Panc1 (cell line): ENCODE measurements at regions not wholly inside any gene's neighbourhood (a gene's known extent, or its start where the extent isn't known, plus 50 kb on each side); places are given as distances from the start of the nearest gene placed in this dataset.

Experiments used
- ATAC-seq: fragments of 200-7000 bp; cut with Tn5 transposase; 2 replicates; pipeline ENCODE4 v1.9.1; 2020; ENCODE audit warnings: mild to moderate bottlenecking, moderate library complexity
- BruUV-seq: library from RNA; stranded (reverse); fragments of 400-500 nt; replicated peaks from 2 replicates; lab custom pipeline; 2021; lab: Mats Ljungman, UMichigan
- CTCF ChIA-PET: fragments of 300-600 bp; sonication (Branson Sonifier 250); formaldehyde crosslinking; loops from one replicate; lab custom pipeline; 2022; ENCODE audit warnings: antibody characterized with exemption; lab: Charles Lee
- POLR2A ChIA-PET: fragments of 300-600 bp; sonication (Branson Sonifier 250); formaldehyde crosslinking; loops from one replicate; lab custom pipeline; 2022; ENCODE audit warnings: antibody characterized with exemption; lab: Charles Lee
- DNase-seq: peaks from one replicate; pipeline ENCODE4 v3.0.0-alpha.2; 2010; ENCODE audit warnings: low read depth, low spot score
- H3K27ac ChIP-seq: 2 replicates; pipeline ENCODE4 v1.5.1; 2011; ENCODE audit warnings: mild to moderate bottlenecking, low read length, inconsistent platforms
- H3K27me3 ChIP-seq: fragments of 200-500 bp; sonication (Bioruptor generic); 2 replicates; pipeline ENCODE4 v1.6.0; 2014; ENCODE audit warnings: low read length, inconsistent platforms; ENCODE audit not compliant: control insufficient read depth, insufficient read depth
- H3K36me3 ChIP-seq: fragments of 200-500 bp; sonication (Bioruptor generic); 2 replicates; pipeline ENCODE4 v1.5.1; 2014; ENCODE audit warnings: inconsistent platforms, mild to moderate bottlenecking, low read length, moderate library complexity; ENCODE audit not compliant: control insufficient read depth, insufficient read depth
- H3K4me1 ChIP-seq: 2 replicates; pipeline ENCODE4 v1.5.1; 2011; ENCODE audit warnings: inconsistent platforms, mild to moderate bottlenecking, low read length, moderate library complexity; ENCODE audit not compliant: control insufficient read depth, insufficient read depth
- H3K4me3 ChIP-seq, 2 experiments: 2 replicates each; pipeline ENCODE4 v1.5.1; 2011 to 2012; ENCODE audit warnings: low read depth in 2 of 2, low read length in 2 of 2, mild to moderate bottlenecking in 2 of 2, inconsistent platforms in 1 of 2, moderate library complexity in 1 of 2
- H3K9me3 ChIP-seq: fragments of 200-500 bp; sonication (Bioruptor generic); 2 replicates; pipeline ENCODE4 v1.5.1; 2014; ENCODE audit warnings: low read depth, mild to moderate bottlenecking, inconsistent platforms, low read length, moderate library complexity; ENCODE audit not compliant: control insufficient read depth, insufficient read depth
- POLR2AphosphoS5 ChIP-seq: IDR thresholded peaks from 2 replicates; pipeline ENCODE4 v1.6.1; 2012; ENCODE audit warnings: mild to moderate bottlenecking, low read depth, low read length, moderate library complexity
- SIN3A ChIP-seq: IDR thresholded peaks from 2 replicates; pipeline ENCODE4 v1.6.1; 2012; ENCODE audit warnings: low read depth, mild to moderate bottlenecking, low read length, moderate library complexity, borderline replicate concordance; ENCODE audit not compliant: insufficient read depth
- TCF7L2 ChIP-seq: IDR thresholded peaks from 2 replicates; pipeline ENCODE4 v1.6.1; 2011; ENCODE audit warnings: mild to moderate bottlenecking, low read depth, low read length, inconsistent platforms
- in situ Hi-C: cut with HindIII; loops from 2 replicates; pipeline ENCODE4 v1.10.0; 2016; ENCODE audit warnings: low sequenced_read_pairs, low pct_unique_long_range_greater_than_20kb
- intact Hi-C: fragments of 100-400 bp; cut with micrococcal nuclease; formaldehyde crosslinking; loops from one replicate; pipeline ENCODE4 v1.10.0; 2022; ENCODE audit not compliant: unreplicated experiment
- TF ChIP-seq, protein P1 (sequence below), 2 experiments: IDR thresholded peaks; 2 replicates each; pipeline ENCODE4 v1.6.1; 2011 to 2012; ENCODE audit warnings: low read depth in 2 of 2, control low read depth in 1 of 2, low read length in 1 of 2, mild to moderate bottlenecking in 1 of 2, moderate library complexity in 1 of 2; ENCODE audit not compliant: insufficient read depth in 1 of 2
- TF ChIP-seq, protein P2 (sequence below): fragments of 450-650 bp; IDR thresholded peaks from 2 replicates; pipeline ENCODE4 v1.5.1; 2017; ENCODE audit warnings: mild to moderate bottlenecking

DNA sequence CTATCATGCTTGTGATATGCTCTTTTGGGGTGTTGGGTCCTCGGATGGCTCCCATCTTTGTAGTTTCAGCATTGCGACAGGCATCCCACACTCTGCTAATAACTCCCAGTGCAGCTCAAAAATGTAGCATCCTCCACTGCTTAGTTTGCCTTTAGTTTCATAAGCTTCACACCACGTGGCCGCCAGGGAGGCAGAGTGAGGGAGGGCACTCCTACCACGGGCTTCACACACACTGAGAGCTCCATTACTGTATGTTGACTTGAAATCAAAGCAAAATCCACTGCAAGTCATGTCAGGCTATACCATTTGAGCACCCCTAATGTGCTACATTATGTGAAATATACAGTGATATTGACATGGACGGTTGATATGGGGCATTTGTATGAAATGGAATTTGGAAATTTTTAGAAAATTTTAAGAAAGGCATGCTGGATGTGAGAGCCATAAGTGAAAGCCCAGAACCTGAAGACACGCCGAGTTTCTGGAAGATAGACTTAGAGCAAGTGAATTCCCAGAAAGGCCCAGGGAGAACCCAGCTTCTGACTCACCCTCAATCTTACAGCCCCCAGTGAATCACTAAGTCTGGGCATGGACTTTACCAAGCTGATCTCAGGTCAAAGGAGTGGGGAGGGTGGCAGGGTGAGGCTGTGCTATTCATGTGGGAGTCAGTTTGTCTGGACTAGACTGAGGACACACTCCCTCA, 94.1 kb downstream of the HSPH1 start:
- intact Hi-C loops: no loop called here
- H3K9me3 ChIP-seq: no peaks in the 10 kb centered on the region
- POLR2A ChIA-PET: no interaction called here
- in situ Hi-C loops: no loop called here
- H3K27ac ChIP-seq: no peak overlapping the region
- H3K4me1 ChIP-seq: no peaks in the 10 kb centered on the region
- ATAC-seq (no peak), DNase-seq (no peak)
- H3K4me3 ChIP-seq: no peak overlapping the region
- CTCF ChIA-PET: no interaction called here
- no peaks in the 10 kb centered on the region for H3K36me3 ChIP-seq
- TF ChIP-seq TCF7L2: no peak
- no TSS peak for BruUV-seq
- H3K27me3 ChIP-seq: no peaks in the 10 kb centered on the region

DNA sequence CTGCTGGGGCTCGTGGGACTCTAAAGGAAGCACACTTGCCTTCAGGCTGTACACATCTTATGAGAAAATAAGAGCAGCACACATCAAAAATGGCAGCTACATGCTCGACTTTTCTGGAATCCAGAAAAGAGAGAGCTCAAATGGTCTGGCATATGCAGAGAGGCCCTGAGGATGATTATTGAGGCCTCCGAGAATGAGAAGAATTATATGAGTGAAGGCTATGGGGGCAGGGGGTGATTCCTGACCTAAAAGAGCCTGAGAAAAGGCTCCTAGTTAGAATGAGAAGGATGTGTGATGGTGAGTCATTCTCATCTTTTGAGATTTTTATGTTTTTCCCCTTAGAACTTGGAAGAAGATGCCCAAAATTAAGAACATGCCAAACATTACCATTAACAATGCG, 97.1 kb downstream of the HSPH1 start:
- no peaks in the 10 kb centered on the region for H3K9me3 ChIP-seq
- BruUV-seq: no TSS peak
- no peak overlapping the region for H3K27ac ChIP-seq
- no peaks in the 10 kb centered on the region for H3K4me1 ChIP-seq
- H3K36me3 ChIP-seq: no peaks in the 10 kb centered on the region
- intact Hi-C loops: no loop called here
- H3K27me3 ChIP-seq: no peaks in the 10 kb centered on the region
- ATAC-seq (no peak), DNase-seq (no peak)
- CTCF ChIA-PET: no interaction called here
- TF ChIP-seq, protein P1, sequence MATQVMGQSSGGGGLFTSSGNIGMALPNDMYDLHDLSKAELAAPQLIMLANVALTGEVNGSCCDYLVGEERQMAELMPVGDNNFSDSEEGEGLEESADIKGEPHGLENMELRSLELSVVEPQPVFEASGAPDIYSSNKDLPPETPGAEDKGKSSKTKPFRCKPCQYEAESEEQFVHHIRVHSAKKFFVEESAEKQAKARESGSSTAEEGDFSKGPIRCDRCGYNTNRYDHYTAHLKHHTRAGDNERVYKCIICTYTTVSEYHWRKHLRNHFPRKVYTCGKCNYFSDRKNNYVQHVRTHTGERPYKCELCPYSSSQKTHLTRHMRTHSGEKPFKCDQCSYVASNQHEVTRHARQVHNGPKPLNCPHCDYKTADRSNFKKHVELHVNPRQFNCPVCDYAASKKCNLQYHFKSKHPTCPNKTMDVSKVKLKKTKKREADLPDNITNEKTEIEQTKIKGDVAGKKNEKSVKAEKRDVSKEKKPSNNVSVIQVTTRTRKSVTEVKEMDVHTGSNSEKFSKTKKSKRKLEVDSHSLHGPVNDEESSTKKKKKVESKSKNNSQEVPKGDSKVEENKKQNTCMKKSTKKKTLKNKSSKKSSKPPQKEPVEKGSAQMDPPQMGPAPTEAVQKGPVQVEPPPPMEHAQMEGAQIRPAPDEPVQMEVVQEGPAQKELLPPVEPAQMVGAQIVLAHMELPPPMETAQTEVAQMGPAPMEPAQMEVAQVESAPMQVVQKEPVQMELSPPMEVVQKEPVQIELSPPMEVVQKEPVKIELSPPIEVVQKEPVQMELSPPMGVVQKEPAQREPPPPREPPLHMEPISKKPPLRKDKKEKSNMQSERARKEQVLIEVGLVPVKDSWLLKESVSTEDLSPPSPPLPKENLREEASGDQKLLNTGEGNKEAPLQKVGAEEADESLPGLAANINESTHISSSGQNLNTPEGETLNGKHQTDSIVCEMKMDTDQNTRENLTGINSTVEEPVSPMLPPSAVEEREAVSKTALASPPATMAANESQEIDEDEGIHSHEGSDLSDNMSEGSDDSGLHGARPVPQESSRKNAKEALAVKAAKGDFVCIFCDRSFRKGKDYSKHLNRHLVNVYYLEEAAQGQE (IDR thresholded peaks at IDR 0.05; ENCODE audit: insufficient read depth in 1 of 2, low read depth in 2 of 2, low read length in 1 of 2): no peak
- TF ChIP-seq TCF7L2 (no peak), SIN3A (no peak), POLR2AphosphoS5 (no peak)
- TF ChIP-seq, protein P2, sequence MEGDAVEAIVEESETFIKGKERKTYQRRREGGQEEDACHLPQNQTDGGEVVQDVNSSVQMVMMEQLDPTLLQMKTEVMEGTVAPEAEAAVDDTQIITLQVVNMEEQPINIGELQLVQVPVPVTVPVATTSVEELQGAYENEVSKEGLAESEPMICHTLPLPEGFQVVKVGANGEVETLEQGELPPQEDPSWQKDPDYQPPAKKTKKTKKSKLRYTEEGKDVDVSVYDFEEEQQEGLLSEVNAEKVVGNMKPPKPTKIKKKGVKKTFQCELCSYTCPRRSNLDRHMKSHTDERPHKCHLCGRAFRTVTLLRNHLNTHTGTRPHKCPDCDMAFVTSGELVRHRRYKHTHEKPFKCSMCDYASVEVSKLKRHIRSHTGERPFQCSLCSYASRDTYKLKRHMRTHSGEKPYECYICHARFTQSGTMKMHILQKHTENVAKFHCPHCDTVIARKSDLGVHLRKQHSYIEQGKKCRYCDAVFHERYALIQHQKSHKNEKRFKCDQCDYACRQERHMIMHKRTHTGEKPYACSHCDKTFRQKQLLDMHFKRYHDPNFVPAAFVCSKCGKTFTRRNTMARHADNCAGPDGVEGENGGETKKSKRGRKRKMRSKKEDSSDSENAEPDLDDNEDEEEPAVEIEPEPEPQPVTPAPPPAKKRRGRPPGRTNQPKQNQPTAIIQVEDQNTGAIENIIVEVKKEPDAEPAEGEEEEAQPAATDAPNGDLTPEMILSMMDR: no peak
- POLR2A ChIA-PET: no interaction called here
- H3K4me3 ChIP-seq: no peak overlapping the region
- in situ Hi-C loops: no loop called here

DNA sequence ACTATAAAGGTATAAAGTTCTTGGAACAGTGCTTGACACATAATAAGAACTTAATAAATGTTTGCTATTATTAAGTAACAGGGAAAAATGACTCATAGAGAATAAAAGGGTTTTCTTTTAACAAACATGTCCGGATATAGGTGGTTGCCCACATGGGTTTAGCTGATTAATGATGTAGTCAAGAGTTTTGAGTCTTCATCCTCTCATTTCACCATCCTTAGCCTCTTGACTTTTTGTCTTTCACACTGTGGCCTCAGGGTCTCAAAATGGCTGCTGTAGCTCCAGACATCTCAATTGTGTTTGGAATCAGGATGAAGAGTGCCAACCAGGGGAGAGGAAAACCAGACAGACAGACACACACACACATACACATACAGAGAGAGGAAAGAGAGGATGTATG, 97.9 kb downstream of the HSPH1 start:
- H3K27ac ChIP-seq: no peak overlapping the region
- no peaks in the 10 kb centered on the region for H3K36me3 ChIP-seq
- H3K4me3 ChIP-seq: no peak overlapping the region
- no peaks in the 10 kb centered on the region for H3K9me3 ChIP-seq
- POLR2A ChIA-PET: no interaction called here
- BruUV-seq: no TSS peak
- TF ChIP-seq, protein P1 (IDR thresholded peaks at IDR 0.05; ENCODE audit: insufficient read depth in 1 of 2, low read depth in 2 of 2, low read length in 1 of 2): no peak
- TF ChIP-seq SIN3A (no peak), TCF7L2 (no peak), POLR2AphosphoS5 (no peak)
- TF ChIP-seq, protein P2: no peak
- no peak for ATAC-seq
- H3K27me3 ChIP-seq: no peaks in the 10 kb centered on the region
- H3K4me1 ChIP-seq: no peaks in the 10 kb centered on the region
- in situ Hi-C loops: no loop called here
- intact Hi-C loops: no loop called here
- CTCF ChIA-PET: interaction anchor here (0.6 kb wide), 1 partner anchor 756 kb away, joined by 4 read pairs; no protein-coding TSS in a partner anchor
- DNase-seq: no peak
